GM19035 (cell line): ENCODE measurements at regions not wholly inside any gene's neighbourhood (a gene's known extent, or its start where the extent isn't known, plus 50 kb on each side); places are given as distances from the start of the nearest gene placed in this dataset.

Experiments used
- ATAC-seq: cut with Tn5 transposase; IDR thresholded peaks from one replicate; pipeline ENCODE4 v1.9.1; 2021; ENCODE audit not compliant: unreplicated experiment

DNA sequence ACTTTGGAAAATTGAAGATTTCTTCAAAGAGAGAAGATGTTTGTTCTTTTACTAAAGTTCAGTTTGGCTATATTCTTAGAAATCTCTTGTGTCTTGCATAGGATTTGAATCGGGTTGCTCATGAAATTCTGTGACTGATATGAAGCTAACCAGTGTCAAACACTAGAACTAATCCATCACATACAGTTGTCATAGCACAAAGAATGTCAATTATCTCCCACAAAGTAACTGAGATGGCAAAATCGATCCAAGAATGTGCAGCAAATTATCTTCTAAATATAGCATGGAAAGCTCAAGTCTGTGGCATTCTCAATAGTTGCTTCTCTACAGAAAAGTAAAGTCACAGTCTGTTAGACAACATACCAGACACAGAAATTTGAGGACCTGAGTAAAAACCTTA is 768.1 kb upstream of the LRRN3 start:
- ATAC-seq = no peak

DNA sequence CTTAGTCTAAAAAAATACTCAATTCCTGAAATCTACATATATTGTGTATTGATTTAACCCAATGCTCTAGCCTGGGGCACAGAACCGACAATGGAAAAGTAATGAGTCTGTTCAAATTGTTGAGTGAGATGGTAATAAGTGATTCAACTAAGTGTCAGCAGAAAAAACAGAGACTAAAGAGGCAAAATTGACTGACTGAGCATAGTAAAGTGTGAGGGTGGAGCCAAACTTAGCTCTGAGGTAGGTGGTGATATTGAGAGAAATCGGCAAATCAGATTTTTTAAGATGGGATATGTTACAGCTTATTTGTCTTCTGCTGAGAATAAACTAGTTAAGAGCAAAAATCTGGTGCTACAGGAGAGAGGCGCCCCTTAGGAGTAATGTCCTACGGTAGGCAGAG is 764.0 kb upstream of the LRRN3 start:
- ATAC-seq = no peak

DNA sequence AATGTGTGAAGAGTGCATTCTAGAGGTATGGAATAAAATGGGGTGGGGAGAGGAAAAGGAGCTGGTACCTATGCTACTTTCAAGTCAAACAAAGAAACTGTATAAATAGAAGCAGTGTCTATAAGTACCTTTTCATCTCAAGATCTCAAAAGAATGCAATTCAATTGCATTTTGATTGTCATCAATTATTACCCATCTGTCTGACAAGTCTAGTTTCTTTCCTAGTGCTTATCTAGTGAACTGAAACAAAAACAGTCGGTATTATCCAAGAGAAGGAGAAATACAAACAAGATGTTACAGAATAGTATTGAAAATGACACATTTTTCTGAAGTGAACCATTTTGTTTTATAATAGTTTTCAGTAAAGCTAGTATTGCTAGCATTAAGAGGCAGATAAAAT is 754.5 kb upstream of the LRRN3 start:
- ATAC-seq = no peak

DNA sequence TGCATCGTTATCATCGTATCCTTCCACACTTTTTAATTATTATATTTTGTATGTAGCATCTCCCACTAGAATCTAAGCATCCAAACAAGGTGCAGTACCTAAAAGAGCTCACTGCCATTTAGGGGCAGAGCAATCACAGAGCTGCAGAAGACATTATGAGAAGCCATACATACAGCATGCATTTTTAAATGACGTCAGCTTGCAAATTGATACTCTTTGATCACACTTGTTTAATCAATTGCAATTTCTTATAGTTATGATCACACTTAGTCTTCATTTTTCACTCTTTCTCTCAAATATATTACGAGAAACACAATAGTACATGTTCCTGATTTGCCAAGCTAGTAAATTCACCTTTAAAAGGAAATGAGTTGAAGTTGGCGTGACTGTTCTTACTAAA is 753.3 kb upstream of the LRRN3 start:
- no peak for ATAC-seq

DNA sequence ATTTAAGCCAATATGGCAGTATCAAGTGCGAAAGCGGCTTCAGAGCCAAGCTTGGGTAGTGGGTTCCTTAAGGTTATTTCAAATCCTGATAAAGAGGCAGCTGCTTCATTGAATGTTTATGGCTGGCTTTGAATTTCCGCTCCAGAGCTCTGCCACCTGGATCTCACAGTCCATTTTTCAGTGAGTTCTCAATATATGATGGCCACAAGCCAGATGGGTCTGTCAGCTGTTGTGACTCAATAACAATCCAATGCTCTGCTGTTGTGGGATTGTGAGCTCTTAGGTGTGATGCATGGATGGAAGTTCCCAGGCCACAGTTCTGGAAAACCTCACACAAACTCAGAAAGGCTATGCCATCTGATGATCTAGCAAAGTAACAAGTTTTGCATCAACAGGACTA is 743.8 kb upstream of the LRRN3 start:
- ATAC-seq = no peak

DNA sequence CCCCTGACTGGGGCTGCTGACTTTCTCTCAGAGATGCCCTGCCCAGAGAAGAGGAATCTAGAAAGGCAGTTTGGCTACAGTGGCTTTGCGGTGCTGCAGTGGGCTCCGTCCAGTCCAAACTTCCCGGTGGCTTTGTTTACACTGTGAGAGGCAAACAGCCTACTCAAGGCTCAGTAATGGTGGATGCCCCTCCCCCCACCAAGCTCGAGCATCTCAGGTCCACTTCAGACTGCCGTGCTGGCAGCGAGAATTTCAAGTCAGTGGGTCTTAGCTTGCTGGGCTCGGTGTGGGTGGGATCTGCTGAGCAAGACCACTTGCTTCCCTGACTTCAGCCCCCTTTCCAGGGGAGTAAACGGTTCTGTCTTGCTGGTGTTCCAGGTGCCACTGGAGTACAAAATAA is 734.5 kb upstream of the LRRN3 start:
- no peak for ATAC-seq

DNA sequence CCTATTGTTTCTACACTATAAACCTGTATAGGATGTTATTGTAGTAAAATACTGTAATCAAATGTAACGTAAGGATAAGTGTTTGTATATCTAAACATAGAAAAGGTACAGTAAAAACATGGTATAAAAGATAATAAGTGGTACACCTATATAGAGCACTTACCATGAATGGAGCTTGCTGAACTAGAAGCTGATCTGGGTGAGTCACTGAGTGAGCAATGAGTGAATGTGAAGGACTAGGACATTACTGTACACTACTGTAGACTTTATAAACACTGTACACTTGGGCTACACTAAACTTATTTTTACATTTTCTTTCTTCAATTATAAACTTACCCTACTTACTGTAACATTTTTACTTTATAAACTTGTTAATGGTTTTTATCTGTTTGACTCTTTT is 732.9 kb upstream of the LRRN3 start:
- no peak for ATAC-seq

DNA sequence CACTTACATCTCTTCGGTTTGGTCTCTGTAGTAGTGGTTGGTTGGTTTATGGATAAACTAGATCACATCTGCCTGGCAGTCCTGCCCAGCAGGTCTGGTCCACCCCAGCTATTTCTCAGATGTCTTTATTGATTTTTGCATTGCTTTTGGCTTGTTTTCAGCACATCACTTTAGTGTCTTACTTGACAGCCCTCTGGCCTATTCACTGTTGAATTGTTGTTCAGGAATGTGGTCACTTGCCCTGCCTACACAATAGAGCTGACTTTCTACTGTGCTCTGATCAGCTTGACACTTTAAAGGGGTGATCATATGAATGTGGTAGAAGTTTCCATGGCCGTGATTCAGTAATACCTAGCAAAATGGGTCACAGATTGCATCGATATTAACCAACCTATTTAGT is 719.2 kb upstream of the LRRN3 start:
- no peak for ATAC-seq

DNA sequence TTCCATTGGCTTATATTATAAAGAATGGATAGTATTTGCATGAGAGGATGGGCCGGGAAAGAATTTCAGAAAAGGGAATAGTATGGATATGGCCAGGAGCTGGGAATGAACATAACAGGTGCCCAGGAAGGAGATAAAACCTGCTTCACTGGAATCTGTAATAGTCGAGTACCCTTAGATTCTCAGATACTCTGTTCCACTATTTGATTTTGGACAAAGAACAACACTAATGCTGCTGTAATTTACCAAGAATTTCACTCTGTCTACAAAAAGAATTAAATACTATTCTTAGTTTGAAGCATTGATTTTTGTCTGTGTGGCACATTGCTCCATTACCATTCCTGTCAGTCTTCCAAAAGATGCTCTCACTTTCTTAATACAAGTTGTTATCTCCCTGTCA is 718.2 kb upstream of the LRRN3 start:
- ATAC-seq = no peak

DNA sequence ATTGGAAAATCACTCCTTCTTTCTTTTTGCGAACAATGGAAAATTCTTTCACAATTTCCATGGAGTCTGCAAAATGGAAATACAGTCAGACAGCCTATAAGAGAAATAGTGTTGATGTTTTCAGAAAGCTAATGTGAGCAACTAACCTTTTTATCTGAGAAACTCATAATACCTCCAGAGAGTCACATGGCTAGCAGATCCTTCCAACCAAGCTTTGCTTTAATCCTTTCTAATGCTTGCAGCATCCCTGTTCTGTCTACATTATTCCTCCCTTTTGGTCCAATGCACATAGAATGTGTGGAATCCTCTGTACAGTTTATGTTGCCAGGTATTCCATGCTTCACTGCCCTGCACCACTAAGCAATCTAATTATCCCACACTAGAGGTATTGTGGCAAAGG is 717.5 kb upstream of the LRRN3 start:
- ATAC-seq = no peak

DNA sequence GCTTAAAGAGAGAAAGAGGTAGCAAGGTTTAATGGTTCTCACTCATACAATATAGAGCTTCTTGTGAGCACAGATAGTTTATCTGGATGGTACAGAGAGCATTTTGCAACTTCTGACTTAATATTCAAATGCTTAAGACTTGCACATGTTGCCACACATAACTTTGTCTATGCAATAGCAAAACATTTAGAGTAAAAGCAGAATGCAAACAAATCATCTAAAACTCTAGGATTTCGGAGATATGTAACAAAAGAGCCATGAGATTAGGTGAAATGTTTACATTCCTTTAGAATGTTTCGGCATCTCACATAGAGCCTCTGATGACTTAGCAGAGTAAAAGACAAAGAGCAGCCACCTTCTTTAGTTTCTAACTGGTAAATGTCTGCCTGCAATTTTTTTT is 717.1 kb upstream of the LRRN3 start:
- ATAC-seq = no peak

DNA sequence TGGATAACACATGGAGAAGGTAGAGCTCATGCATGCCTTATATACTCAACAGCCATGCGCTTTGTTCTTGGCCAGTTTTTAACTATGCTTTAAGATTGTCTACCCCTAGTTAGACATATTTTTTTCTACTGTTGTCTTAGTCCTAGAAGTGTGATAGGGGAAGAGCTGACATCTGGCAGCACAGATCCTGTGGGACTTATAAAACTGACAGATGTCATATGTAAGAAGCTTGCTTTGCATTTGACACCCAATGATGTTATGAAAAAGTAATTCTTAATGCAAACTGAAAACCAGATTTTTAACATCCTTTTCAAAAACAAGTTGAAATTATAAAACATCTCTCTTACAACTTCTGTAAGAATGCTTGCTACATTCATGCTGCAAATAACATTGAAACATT is 715.9 kb upstream of the LRRN3 start:
- no peak for ATAC-seq

DNA sequence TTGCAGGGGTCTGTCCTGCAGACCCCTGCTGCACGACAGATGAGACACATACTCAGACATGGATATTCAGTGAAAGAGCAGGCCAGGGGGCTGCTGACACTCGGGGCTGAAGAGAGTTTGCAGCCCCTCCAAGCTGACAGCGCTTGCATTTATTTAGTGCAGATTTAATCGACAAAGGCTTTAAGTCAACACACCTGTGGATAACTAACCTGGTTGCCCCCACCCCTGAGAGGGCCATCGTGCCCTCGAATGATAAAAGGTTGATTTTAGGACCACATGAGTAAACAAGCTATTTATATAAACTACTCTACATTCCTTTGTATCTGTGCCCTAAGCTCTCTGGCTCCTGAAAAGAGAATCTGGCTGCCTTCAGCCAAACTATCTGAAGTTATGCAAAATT is 708.2 kb upstream of the LRRN3 start:
- no peak for ATAC-seq

DNA sequence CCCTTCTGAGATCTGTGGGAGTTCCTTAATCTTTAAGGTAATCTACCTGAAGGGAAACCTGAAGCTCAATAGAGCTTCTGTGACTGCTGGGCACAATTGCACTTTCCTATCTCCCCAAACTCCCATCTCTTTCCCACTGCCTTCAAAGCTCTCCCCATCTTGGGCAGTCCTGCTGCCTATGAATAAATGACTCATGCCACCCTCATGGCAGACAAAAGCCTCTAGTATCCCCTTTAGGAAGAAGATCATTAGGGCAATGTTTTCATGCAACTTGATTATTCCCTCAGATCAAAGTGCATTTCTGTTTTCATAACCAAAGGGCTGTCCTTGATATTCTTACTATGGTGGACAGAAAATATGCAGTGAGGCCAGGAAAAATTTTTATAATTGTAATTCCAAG is 704.9 kb upstream of the LRRN3 start:
- no peak for ATAC-seq

DNA sequence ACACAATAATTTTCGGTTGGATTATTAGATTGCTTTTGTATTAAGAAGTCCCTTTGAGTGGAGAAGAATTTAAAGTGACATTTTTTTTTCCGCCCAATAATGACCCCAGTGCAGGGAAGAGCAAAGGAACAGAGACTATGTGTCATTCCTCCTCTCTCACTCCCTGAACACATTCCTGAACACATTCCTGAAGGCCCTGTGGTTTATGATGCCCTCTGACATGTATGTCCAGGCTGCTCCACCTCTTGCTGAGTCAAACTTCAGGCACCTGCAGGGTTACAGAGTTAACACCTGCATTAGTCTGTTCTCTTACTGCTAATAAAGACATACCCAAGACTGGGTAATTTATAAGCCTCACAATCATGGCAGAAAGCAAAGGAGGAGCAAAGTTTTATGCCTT is 704.0 kb upstream of the LRRN3 start:
- ATAC-seq = no peak

DNA sequence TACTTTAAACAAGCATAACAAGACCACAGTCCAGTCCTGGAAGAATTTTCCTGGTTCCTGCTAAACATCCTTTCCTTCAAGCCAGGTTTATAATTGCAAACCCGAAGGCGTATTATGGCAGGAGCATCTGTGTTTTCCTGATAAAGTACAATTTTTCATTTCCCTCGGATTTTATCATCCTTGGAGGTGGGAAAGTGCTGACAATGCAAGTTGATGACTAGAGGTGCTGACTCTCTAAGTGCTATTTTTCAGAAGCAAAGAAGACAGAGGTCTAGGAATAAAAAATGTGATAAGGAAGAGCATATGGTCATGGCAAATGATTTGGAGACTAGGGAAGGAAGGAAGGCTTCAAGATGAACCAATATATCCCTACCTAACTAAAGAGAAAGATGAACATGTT is 703.2 kb upstream of the LRRN3 start:
- no peak for ATAC-seq

DNA sequence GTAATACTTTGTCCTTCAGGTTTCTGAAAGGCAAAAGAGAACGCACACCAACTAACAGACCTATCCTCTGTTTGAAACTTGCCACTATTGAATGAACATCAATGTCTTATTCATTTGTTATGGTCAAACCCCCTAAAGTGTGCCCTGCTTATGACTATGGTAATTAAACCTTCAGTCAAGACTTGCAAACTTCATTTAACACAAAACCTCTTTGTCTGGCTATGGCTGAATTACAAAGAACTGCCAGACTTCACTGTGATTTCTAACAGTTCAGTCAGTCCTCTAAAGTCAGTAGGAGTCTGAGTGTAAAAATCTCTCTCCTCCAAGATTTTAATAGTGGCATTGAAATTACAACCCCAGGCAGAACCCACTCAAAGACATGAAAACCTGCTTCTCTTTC is 702.5 kb upstream of the LRRN3 start:
- no peak for ATAC-seq

DNA sequence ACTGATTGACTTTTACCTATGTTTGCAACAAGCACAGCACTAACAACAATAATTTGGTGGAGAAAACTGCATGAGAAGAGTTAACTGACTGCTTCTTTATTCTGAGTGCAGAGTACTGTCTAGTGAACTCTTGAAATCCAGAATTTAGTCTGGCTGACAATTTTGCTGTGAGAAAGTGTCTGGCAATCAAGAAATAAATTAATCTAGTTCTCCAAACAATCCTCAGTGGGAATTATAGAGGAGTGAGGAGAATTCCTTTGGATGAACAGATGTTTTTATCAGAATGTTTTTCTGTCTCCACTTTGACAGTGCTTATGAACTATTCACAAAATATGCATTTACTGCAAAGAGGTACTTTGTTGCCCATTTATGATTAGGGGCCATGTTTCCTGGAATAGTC is 694.9 kb upstream of the LRRN3 start:
- ATAC-seq = no peak

DNA sequence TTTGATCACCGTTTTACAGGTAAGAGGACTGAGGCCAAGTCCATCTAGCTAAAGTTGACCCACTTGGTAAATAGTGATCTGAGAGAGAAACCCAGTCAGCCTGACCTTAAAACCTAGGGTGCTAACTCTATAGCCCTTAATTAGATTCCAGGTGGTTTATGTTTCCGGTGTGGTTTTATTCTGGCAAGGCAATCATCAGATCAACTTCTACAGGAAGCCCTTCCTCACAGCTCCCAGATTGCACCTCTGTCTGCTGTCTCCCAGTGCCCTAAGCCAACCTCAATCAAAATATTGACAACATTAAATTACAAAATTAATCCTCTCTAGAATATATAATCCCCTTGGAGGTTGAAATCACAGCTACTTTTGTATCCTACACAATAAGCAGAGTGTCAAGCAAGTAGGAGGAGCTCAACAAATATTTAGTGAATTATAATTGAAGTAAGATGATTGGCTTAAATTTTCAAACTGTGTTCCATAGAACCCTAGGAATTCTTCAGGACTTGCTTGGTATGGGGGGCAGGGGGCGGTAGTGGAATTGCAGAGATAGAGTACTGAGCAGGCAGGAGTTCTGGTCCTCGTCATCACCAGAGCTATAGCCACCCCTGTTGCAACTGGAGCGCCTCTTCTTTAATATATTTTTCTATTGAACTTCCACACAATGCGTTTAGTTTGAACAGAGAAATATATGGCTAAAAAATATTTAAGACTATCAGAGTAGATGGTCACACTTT is 692.8 kb upstream of the LRRN3 start:
- ATAC-seq = no peak

DNA sequence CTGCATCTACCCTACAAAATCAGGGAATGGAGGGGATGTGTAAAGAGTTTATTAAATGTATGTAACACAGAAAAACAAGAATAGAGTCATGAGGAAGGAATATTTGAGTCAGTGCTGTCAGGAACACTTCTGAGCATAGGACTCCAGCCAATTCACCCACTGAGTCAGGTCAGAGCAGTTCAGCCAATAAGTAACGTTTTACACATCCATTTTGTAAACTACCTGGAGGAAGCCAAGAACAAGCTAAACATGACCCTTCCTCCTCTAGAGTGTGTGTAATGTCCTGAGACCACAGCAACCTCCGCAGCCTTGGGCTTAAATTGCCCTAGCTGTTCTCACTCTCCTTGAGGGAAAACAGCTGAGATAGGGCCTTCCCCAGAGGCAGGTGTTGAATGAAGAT is 691.5 kb upstream of the LRRN3 start:
- ATAC-seq = no peak

DNA sequence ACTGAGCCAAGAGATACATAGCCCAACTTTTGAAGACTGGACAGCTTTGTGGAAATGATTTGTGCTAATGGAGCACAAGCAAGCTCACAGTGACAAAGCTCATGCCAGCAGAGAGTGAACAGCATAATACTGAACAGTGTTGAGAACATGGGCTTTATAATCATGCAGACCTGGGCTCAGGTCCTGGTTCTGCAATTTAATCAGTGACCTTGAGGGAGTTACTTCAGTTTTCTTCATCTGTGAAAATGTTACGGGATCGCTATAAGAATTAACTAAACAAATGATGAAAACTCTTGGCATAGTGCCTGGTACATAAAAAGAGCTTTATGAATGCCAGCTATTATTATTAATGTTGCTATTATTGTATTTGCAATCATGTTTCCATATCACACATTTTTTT is 690.5 kb upstream of the LRRN3 start:
- ATAC-seq = no peak

DNA sequence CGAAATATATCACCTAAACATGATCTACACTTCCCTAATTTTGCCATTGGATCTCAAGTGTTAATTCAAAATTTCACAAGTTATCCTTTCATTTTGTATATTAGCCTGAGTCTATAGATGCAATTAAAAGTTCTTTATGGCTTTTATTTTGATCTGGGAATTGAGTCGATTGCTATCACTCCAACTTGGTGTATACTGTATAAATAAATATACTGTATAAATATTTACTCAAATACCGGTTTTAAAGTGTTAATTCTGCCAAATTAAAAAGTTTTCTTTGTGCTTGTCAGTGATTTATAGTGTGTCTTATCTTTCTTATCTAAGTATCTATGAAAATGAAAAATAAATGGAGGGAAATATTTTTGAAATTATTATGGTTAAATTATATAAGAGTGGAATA is 683.7 kb upstream of the LRRN3 start:
- ATAC-seq = no peak

DNA sequence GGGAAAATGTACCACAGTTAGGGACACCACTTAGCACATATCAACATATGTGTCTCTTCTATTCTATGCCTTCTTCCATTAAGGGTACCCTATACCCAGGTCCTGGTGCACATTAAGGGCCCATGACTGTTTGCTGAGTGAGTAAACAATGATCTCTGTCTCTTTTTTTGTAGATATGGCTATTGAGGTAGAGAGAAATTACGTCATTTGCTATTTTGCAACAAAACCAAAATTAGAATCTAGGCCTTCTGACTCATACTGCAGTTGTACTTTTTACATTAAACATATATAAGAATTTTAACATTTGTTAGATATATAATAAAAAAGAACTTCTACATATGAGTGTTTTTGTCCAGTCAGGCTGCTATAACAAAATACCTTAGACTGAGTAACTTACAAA is 683.2 kb upstream of the LRRN3 start:
- ATAC-seq = no peak

DNA sequence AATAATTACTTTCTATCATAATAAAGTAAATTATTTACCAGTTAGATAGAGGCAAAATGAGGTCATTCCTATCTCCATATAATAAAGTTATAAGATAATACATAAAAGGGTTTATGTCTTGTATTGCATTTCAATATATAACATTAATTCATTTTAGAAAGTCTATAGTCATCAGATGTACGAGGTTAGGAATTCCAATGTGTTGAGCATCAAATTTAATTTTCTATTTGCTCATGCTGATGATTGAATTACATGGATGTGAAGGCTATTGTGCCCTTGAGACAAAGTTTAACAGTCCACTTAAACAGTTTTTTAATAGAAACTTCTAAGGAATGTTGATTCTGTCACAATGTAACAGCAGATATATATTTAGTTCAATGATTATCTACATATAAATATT is 678.3 kb upstream of the LRRN3 start:
- ATAC-seq = no peak
